HG02571 (cell line): ENCODE measurements at regions not wholly inside any gene's neighbourhood (a gene's known extent, or its start where the extent isn't known, plus 50 kb on each side); places are given as distances from the start of the nearest gene placed in this dataset.

Source experiments
- ATAC-seq: cut with Tn5 transposase; IDR thresholded peaks from one replicate; pipeline ENCODE4 v1.9.1; 2021; ENCODE audit warnings: mild to moderate bottlenecking, moderate library complexity; ENCODE audit not compliant: unreplicated experiment

GRCh38 chr7:50209461-50210135 is 94.9 kb upstream of the IKZF1 start:
- ATAC-seq: no peak

GRCh38 chr7:50208378-50208982 is 96.0 kb upstream of the IKZF1 start:
- no peak for ATAC-seq

GRCh38 chr7:50207686-50208255 is 96.7 kb upstream of the IKZF1 start:
- no peak for ATAC-seq

- no peak for ATAC-seq
These were observed 97.3 kb upstream of the IKZF1 start for GRCh38 chr7:50207251-50207564.

- ATAC-seq: no peak
These were observed 97.9 kb upstream of the IKZF1 start for GRCh38 chr7:50206453-50207250.

- ATAC-seq: no peak
These were observed 99.5 kb upstream of the IKZF1 start for GRCh38 chr7:50205011-50205410.

GRCh38 chr7:50204581-50204980 is 99.9 kb upstream of the IKZF1 start:
- ATAC-seq: no peak

GRCh38 chr7:50203521-50203920 is 101.0 kb upstream of the IKZF1 start:
- no peak for ATAC-seq

- no peak for ATAC-seq
These were observed 102.4 kb upstream of the IKZF1 start for GRCh38 chr7:50202052-50202555.

- no peak for ATAC-seq
These were observed 104.7 kb upstream of the IKZF1 start for GRCh38 chr7:50199824-50200223.

GRCh38 chr7:50197549-50197948 is 104.5 kb upstream of the ZPBP start:
- ATAC-seq: peak; percentile 89

GRCh38 chr7:50196719-50197118 is 103.7 kb upstream of the ZPBP start:
- ATAC-seq: no peak

GRCh38 chr7:50190776-50191175 is 97.7 kb upstream of the ZPBP start:
- ATAC-seq: no peak

- ATAC-seq: no peak
These were observed 96.3 kb upstream of the ZPBP start for GRCh38 chr7:50189371-50189770.

GRCh38 chr7:50185951-50186682 is 93.1 kb upstream of the ZPBP start:
- no peak for ATAC-seq

GRCh38 chr7:50185208-50185607 is 92.2 kb upstream of the ZPBP start:
- ATAC-seq: no peak

GRCh38 chr7:50184271-50184990 is 91.4 kb upstream of the ZPBP start:
- ATAC-seq: no peak

- ATAC-seq: no peak
These were observed 89.7 kb upstream of the ZPBP start for GRCh38 chr7:50182759-50183158.

- no peak for ATAC-seq
These were observed 88.0 kb upstream of the ZPBP start for GRCh38 chr7:50181081-50181480.

GRCh38 chr7:50178166-50178565 is 85.1 kb upstream of the ZPBP start:
- ATAC-seq: no peak
